GM18519 (cell line): ENCODE measurements at regions not wholly inside any gene's neighbourhood (a gene's known extent, or its start where the extent isn't known, plus 50 kb on each side); places are given as distances from the start of the nearest gene placed in this dataset.

Experiments used
- ATAC-seq: cut with Tn5 transposase; IDR thresholded peaks from one replicate; pipeline ENCODE4 v1.9.1; 2021; ENCODE audit warnings: mild to moderate bottlenecking, moderate library complexity; ENCODE audit not compliant: unreplicated experiment, low FRiP score

GRCh38 chr2:155223781-155224406, 525.4 kb downstream of the KCNJ3 start:
- peak; percentile 59 for ATAC-seq

GRCh38 chr2:155218945-155219344, 520.5 kb downstream of the KCNJ3 start:
- ATAC-seq, result peak; percentile 58

- peak; percentile 30 for ATAC-seq
These were observed 519.9 kb downstream of the KCNJ3 start for GRCh38 chr2:155218292-155218924.

GRCh38 chr2:155215037-155215707, 516.7 kb downstream of the KCNJ3 start:
- ATAC-seq, result no peak

- no peak for ATAC-seq
These were observed 511.4 kb downstream of the KCNJ3 start for GRCh38 chr2:155209696-155210450.

DNA sequence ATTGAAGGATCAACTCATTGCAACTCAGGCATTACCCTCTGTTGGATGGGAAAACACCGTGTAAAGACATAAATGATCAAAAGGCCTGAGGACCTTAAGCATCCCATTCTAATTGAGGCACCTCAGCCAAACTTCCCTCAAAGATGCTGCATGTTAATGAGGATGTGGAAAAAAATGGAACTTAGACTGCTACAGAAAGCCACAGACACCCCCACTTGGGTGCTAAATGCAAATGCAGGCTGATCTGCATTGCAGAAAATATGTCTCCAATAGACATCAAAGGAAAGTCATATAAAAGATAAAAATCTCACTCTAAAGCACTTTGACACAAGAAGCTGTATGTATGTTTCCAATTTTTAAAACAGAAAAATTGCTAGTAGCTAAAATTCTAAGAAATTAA, 504.7 kb downstream of the KCNJ3 start:
- ATAC-seq, result no peak

DNA sequence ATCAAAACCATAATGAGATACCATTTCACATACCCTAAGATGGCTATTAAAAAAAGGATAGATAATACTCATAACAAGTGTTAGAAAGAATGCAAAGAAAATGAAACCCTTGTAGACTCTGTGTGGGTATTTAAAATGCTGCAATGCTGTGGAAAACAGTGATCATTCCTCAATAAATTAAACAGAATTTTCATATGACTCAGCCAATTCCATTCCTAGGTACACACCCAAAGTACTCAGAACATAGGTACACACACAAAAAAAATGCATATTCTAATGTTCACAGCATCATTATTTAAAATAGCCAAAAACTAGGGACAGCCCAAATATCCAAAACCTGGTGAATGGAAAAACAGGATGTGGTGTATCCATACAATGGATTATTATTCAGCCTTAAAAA, 502.3 kb downstream of the KCNJ3 start:
- ATAC-seq, result no peak

GRCh38 chr2:155190342-155190741, 491.8 kb downstream of the KCNJ3 start:
- no peak for ATAC-seq

DNA sequence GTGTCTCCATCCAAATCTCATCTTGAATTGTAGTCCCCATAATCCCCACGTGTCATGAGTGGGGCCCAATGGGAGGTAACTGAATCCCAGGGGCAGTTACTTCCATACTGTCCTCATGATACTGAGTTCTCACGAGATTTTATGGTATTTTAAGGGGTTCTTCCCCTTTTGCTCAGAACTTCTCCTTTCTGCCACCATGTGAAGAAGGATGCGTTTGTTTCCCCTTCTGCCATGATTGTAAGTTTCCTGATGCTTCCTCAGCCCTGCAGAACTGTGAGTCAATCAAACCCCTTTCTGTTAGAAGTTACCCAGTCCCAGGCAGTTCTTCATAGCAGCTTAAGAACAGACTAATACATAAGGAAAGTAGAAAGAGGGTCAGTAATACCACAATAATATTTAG, 480.4 kb downstream of the KCNJ3 start:
- no peak for ATAC-seq

DNA sequence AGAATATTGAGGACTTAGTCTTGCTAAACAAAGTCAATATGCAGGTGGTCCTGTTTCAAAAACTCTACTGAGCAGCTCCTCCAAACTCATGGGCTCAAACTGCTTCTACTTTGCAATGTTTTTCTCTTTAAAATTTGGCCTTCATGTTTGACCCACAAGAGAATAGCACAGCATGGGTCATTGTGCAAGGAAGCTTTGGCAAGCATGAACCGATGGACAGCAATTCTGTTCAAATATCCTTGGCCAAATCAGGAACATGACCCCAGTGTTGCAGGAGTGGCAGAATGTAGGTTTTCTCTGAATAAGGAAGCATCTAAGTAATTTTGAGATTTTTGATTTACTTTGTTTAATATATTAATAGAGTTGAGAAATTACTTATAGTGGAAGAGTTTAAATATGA, 477.9 kb downstream of the KCNJ3 start:
- no peak for ATAC-seq

DNA sequence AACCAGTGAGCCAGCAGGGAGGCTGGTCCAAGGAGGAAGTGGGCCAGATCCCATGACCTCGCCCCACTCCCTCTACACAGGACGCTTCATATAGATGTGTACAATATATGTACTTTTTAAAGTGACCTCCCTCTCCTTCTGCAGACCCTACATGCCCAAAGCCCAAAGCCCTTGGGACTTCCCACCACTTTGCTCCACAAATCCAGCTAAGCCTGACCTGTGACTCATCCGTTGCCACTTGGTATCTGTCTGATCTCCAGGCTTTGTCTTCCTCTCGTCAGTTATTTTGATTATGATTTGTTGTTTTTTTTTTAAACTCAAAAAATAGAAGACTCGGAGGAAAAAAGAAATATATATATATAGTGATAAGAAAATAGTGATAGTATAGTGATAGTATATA, 470.8 kb downstream of the KCNJ3 start:
- ATAC-seq, result no peak

DNA sequence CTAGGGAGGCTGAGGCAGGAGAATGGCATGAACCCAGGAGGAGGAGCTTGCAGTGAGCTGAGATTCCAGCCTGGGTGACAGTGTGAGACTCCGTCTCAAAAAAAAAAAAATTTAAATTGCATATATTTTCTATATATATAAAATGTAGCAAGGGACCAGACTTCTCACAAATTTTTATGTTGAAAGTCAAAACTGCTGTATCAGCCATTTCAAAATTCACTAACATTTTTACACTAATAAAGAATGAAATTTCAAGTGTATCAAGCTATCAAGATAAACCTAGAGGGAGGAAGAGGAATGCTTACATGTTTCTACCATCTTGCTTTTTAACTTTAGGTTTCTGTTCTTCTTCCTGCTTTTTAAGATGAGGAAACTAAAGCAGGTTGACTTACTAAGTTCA, 464.0 kb downstream of the KCNJ3 start:
- no peak for ATAC-seq

DNA sequence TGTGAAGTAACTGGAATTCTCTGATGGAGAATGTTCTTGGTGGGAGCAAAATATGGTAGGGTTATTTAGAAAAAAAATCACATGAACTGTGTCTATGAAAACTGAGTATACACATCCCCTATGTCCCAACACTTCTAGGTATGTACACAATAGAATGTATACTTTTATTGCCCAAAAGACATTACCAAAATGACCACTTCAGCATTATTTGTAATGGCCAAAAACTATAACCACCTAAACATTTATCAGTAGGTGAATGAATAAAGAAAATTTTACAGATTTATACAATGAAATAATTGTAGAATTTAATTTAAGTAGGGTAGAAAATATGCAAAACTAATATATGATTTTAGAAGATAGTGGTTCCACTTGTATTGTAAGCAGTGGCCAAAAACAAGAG, 462.8 kb downstream of the KCNJ3 start:
- ATAC-seq, result no peak

- no peak for ATAC-seq
These were observed 459.2 kb downstream of the KCNJ3 start for GRCh38 chr2:155157711-155158110.

DNA sequence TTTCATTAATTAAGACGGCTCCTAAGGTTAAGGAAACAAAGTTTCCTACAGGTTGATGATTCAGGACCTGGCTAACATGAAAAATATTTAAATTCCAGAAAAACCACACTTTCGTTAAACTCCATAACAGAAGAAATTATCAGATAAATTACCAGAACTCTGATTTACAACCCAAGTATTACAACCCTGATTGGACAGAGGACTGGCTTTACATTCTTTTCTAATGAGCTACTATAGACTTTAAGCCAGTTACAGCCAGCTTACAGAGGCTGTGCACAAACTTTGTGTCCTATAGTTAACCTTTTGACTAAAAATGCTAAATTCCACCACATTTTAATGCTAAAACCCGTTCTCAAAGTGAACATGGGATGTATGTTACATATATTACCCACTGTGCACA, 458.6 kb downstream of the KCNJ3 start:
- no peak for ATAC-seq

- no peak for ATAC-seq
These were observed 453.4 kb downstream of the KCNJ3 start for GRCh38 chr2:155151945-155152344.

DNA sequence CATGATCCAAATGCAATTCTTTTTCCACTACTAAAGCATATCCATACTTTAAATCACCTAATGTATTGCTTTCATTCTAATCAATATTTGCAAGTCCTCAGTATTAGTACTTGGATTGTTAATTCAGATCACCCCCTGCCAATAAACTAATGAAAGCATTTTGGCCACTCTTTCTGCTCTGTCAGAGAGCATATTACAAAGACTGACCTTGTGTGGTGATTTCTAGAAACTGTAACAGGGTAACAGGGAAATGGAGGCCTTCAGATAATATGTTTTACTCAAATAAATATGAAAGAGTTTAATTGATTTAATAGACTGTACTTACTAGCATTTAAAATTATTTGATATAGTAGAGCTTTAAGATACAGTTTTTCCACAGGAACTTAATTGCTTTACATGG, 453.0 kb downstream of the KCNJ3 start:
- ATAC-seq, result no peak

GRCh38 chr2:155145758-155146229, 447.3 kb downstream of the KCNJ3 start:
- peak; percentile 97 for ATAC-seq

DNA sequence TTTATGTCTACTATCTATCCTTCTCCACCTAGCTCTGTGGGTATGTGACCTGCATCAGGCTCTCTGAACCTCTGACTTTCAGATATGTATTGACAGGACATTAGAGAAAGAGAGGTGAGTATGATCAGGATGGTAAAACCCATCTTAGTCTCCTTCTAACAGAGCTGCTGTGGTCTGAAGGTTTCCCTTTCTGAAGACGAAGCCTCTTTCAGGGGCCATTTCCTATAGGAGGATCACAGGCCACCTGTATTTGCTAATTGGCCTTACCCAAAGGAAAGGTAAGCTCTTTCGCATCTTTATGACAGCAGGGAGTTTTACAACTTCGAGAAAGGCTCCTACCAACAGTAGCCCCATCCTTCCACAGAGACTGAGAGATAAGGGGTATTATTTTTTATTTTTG, 442.9 kb downstream of the KCNJ3 start:
- no peak for ATAC-seq

DNA sequence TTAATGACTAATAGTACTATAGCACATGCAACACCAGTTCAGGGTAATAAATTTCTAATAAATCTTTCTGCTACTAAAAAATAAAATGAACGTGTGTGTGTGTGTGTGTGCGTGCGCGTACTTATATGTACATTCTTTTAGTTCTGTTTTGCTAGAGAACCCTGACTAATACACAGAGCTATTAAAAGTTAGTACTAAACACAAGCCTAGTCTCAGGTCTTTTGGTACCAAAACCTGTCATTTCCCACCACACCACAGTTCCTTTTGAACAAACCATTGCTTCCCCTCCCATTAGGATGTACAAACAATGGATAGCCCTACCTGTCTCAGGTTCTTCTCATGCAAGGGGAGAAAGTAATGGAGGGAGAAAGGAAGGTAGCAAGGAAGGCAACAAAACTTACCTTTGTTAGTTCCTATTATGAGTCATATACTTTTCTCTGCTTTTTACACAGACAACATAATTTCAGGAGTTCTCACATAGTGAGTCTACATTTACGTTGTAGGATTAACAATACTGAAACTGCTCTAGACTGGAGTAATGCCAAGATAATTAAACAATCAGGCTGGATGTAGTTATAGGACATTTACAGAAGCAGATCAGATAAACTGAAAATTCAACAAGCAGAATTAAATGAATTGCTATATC, 427.2 kb downstream of the KCNJ3 start:
- no peak for ATAC-seq

- no peak for ATAC-seq
These were observed 417.4 kb downstream of the KCNJ3 start for GRCh38 chr2:155115846-155116245.
